GM12874 (cell line): ENCODE measurements at regions not wholly inside any gene's neighbourhood (a gene's known extent, or its start where the extent isn't known, plus 50 kb on each side); places are given as distances from the start of the nearest gene placed in this dataset.
A peak's percentile ranks its signal among the peaks of the same experiment; 100 is the strongest.

Experiments
- CTCF ChIP-seq: IDR thresholded peaks from 2 replicates; pipeline ENCODE4 v1.5.1; 2011; ENCODE audit warnings: low read depth, mild to moderate bottlenecking, control low read depth, low read length, moderate library complexity; ENCODE audit not compliant: insufficient read depth

- no peak for TF ChIP-seq CTCF
Observed at GRCh38 chr7:25832929-25833328, 319.1 kb upstream of the NFE2L3 start.

DNA sequence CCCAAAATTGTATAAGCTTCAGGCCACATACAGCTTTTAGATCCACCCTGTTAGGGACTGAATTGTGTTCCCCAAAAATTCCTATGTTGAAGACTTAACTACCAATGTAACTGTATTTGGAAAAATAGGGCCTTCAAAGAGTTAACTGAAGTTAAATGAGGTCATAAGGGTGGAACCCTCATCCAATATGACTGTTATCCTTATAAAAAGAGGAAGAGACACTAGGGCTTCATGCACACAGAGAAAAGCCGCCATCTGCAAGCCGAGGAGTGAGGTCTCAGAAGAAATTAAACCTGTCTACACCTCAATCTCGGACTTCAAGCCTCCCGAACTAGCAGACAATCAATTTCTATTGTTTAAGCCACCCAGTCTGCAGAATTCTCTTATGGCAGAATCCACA lies 317.9 kb upstream of the NFE2L3 start:
- TF ChIP-seq CTCF = no peak

DNA sequence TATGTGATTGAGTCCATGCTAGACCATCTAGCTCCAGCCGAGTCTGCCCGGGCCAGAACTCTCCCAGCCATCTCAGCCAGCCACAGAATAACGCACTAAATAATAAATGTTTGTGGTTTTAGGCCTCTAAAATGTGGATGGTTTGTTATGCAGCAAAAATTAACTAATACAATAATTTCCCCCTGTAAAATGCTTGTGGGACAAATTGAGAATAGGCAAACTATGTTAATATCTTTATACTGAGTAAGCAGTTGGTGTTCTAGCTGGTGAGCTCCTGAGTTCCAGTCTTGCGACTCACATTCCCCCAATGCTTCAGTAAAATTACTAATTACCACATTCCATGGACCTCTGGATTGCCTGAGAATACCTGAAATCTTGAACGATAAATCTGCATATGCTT lies 316.8 kb upstream of the NFE2L3 start:
- TF ChIP-seq CTCF = no peak

- peak; percentile 14; the same call in 1 of the 2 replicates for TF ChIP-seq CTCF
Observed at GRCh38 chr7:25839084-25839769, 312.8 kb upstream of the NFE2L3 start.

- TF ChIP-seq CTCF = no peak
Observed at GRCh38 chr7:25840209-25840792, 311.7 kb upstream of the NFE2L3 start.

DNA sequence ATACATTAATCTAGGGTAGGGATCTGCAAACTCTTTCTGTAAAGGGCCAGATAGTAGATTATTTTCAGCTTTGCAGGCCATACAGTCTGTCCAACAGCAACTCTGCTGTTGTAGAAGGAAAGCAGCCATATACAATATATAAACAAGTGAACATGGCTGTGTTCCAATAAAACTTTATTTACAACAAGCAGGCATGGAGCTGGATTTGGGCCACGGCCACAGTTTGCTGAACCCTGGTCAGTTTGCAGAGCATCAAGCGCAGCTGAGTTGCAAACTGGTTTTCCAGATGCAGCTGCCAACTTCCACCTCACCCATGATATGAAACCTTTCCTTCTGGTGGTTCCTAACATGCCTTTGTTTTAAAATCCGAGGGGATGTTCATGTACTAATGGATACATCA lies 310.4 kb upstream of the NFE2L3 start:
- no peak for TF ChIP-seq CTCF

GRCh38 chr7:25842201-25842733 lies 309.7 kb upstream of the NFE2L3 start:
- TF ChIP-seq CTCF = no peak
